Erythroblast (primary cell): ENCODE measurements at regions not wholly inside any gene's neighbourhood (a gene's known extent, or its start where the extent isn't known, plus 50 kb on each side); places are given as distances from the start of the nearest gene placed in this dataset.
"Not testable (repeated sequence)": the region's sequence is repeated elsewhere in the genome, so short reads cannot be mapped to it uniquely, and the experiment has no call there.

Source experiments
- GATA1 ChIP-seq: IDR thresholded peaks from 2 replicates; pipeline ENCODE4 v1.6.1; 2011; ENCODE audit warnings: low read depth, mild to moderate bottlenecking, control low read depth, low read length, moderate library complexity
- POLR2A ChIP-seq: IDR thresholded peaks from 2 replicates; pipeline ENCODE4 v1.6.1; 2011; ENCODE audit warnings: mild to moderate bottlenecking, low read length

DNA sequence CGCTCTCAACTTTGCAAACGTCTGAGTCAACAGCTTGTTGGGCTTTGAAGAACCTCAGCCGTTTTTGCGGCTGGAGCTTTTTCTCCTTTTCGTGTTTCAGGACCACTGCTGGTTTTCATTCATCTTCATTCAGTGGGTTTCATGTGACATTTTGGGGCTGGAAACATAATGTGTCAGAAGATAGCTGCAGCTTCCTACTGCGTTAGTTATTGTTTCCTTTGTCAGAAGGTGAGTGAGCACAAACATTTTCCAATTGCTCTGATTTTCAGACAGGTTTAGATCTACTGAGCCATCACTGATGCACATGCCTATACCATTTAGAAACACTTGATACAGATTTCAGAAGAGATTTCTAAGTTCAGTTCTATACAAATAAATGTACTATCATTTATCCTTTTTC lies 575.5 kb downstream of the TTLL7 start:
- not testable (repeated sequence) for TF ChIP-seq POLR2A, GATA1
